H54 (cell line): ENCODE measurements at regions not wholly inside any gene's neighbourhood (a gene's known extent, or its start where the extent isn't known, plus 50 kb on each side); places are given as distances from the start of the nearest gene placed in this dataset.
"Not testable (repeated sequence)": the region's sequence is repeated elsewhere in the genome, so short reads cannot be mapped to it uniquely, and the experiment has no call there.

Experiments used
- DNase-seq: peaks from one replicate; pipeline ENCODE4 v3.0.0; 2011; ENCODE audit warnings: low spot score, mixed read lengths; ENCODE audit not compliant: insufficient read length
- FAIRE-seq: peaks from 3 replicates; lab custom pipeline; 2011; peaks lifted over from hg19 to GRCh38; lab: Jason Lieb, UNC
- POLR2A ChIP-seq: IDR thresholded peaks from 2 replicates; pipeline ENCODE4 v1.6.1; 2011; ENCODE audit warnings: low read depth, mild to moderate bottlenecking, low read length

DNA sequence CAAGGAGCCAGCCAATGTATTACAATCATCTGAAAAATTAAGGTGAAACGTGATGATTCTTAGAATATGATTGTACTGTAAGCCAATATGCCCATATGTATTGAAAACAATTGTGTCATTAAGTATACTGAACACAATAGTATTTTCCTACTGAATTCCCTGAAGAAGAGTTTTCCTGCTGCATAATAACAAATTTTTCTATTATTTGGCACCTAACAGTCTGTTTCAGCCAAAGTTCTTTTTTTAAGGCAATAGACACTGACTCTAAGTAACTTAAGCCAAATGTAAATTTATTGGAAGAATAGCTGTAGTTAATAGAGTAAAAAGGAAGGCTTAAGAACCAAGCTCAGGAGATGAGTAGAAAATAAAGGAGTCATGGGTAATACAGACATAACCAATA lies 220.6 kb downstream of the PPP4R3C start:
- TF ChIP-seq POLR2A: no peak
- DNase-seq (no peak), FAIRE-seq (no peak)

DNA sequence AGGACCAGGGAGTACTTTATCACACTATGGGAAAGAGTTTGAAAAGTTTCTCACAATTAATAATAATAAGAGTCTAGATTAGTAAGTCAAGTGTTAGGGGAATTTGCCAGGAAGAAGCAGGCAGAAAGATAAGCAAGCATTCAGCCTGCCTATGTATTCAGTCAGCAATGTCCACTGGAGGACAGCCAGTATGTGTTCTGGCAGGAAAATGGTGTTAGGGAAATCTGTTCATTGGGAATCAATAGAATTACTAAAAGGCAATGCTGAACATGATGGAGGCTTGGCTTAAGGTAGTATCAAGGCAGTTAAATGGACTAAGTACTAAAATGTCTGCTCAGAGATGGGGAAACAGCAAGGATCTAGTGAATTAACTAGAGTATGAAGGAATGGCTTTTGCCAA lies 221.2 kb downstream of the PPP4R3C start:
- TF ChIP-seq POLR2A: no peak
- FAIRE-seq (no peak), DNase-seq (no peak)

DNA sequence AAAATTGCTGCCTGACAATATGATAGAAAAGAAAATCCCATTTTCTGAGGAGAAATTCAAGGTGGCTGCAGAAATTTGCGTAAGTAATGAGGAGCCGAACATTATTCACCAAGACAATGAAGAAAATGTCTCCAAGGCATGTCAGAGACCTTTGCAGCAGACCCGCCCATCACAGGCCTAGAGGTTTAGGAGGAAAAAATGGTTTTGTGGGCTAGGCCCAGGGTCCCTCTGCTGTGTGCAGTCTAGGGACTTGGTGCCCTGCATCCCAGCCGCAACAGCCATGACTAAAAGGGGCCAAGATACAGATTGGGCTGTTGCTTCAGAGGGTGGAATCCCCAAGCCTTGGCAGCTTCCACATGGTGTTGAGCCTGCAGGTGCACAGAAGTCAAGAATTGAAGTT lies 223.1 kb downstream of the PPP4R3C start:
- not testable (repeated sequence) for FAIRE-seq

DNA sequence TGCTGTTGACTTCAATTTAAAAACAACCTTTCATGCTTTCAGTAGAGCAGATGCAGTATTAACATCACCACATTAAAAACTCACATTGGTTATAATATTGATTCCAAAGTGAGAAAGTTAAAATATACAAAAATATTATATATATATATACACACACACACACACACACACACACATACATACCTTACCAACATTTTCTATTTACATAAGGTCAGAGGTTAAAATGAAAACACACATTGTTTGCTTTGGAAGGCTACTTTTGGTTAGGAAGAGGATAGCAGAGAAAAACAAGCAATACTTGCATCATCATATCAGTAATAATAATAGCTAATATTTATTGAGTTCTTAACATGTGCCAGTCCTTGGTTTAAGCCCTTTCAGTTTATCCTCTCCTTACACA lies 226.5 kb downstream of the PPP4R3C start:
- no peak for DNase-seq
- FAIRE-seq: no peak
- no peak for TF ChIP-seq POLR2A

More for the DNA sequence above, 223.1 kb downstream of the PPP4R3C start:
- DNase-seq: not testable (repeated sequence)

DNA sequence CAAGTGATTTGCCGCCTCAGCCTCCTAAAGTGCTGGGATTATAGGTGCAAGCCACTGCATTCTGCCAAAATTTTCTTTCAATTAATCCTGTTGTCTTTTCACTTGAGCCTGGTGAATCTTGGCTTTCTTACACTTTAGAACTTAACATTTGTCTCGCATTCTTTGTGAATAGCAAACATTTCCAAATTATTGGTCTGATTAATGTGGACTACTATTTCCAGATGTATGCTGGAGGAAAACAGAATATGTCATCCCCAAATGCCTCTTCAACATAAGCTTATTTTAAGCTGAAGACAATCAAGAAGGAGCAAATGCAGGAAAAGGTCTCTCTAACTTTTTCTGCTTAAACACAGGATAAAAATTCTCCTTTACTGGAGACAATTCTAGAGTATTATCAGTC lies 233.4 kb downstream of the PPP4R3C start:
- no peak for TF ChIP-seq POLR2A
- DNase-seq (no peak), FAIRE-seq (no peak)

- no peak for TF ChIP-seq POLR2A
- DNase-seq: no peak
- no peak for FAIRE-seq
Observed at GRCh38 chrX:27222661-27223060, 240.5 kb downstream of the PPP4R3C start.

- FAIRE-seq: no peak
- DNase-seq: no peak
- no peak for TF ChIP-seq POLR2A
Observed at GRCh38 chrX:27186671-27187070, 276.5 kb downstream of the PPP4R3C start.

DNA sequence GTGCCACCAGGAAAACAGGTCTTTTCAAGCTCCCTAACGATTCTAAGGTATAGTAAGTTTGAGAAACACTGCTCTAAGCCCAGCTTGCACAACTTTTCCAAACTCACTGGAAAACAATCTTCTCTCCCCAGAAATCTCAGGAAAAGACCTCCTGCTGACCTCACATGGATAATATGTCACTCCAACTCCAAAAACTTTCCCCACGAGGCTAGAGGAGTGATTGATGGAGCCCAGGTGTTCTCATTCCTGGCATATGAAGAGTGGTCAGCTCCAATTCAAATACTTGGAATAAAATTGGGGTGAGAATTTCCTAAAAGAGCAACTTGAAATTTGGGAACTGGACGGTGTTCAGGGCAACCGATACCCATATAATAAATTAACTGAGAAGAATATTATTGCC lies 299.9 kb downstream of the PPP4R3C start:
- no peak for FAIRE-seq
- TF ChIP-seq POLR2A: no peak
- no peak for DNase-seq

GRCh38 chrX:27162496-27162895 lies 300.6 kb downstream of the PPP4R3C start:
- no peak for FAIRE-seq
- DNase-seq: no peak
- TF ChIP-seq POLR2A: no peak

DNA sequence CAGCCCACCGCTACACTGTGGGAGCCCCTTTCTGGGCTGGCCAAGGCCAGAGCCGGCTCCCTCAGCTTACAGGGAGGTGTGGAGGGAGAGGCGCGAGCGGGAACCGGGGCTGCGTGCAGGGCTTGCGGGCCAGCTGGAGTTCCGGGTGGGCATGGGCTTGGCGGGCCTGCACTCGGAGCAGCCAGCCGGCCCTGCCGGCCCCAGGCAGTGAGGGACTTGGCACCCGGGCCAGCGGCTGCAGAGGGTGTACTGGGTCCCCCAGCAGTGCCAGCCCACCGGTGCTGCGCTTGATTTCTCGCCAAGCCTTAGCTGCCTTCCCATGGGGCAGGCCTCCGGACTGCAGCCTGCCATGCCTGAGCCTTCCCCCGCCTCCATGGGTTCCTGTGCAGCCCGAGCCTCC lies 306.2 kb downstream of the PPP4R3C start:
- FAIRE-seq, DNase-seq: not testable (repeated sequence)

DNA sequence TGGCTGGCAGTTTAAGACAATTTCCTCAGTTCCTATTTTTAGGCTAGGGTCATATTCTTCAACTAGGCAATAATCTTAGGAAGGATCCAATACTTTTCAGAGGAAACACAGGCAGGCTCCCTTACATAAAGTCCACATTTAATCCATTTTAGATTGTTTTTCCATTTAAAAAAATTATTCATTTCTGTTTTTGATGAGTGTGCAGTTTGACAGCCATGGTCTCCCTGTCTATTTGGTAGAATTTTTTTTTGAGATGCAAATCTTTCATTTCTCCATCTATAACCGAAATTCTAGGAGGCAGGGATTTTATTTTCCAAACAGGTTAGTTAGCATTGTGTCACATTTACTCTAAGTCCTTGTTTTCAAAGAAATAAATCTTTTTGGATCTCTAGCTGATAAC lies 326.8 kb downstream of the PPP4R3C start:
- TF ChIP-seq POLR2A: no peak
- FAIRE-seq (no peak), DNase-seq (no peak)

DNA sequence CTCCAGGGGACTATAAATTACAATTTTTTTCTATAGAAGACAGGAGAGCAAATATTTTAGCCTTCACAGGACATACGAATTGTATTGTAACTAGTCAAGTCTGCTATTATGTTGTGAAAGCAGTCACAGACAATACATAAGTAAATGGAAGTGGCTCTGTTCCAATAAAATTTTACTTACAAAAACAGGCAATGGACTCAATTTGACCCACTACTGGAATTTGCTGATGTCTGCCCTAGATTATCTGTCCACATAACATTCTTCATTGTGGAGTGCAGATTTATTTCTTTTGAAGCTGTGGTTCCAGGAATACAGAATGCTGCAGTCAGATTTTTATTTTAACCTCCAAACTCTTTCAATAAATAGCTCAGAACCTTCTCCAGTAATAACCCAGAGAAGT lies 330.3 kb downstream of the PPP4R3C start:
- FAIRE-seq: no peak
- TF ChIP-seq POLR2A: no peak
- DNase-seq: no peak

DNA sequence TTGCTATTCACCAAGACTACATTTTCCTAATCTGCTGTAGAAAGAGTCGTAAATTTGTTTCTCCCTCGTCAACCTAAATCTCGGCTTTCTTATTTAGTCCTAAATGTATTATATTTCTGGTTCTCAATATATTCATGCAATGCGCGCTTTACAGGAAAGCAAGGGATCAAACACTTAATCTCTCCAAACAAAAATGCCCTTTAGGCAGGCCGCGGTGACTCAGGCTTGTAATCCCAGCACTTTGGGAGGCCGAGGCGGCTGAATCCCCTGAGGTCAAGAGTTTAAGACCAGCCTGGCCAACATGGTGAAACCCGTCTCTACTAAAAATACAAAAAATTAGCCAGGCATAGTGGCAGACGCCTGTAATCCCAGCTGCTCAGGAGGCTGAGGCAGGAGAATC lies 376.0 kb downstream of the PPP4R3C start:
- not testable (repeated sequence) for FAIRE-seq, DNase-seq

DNA sequence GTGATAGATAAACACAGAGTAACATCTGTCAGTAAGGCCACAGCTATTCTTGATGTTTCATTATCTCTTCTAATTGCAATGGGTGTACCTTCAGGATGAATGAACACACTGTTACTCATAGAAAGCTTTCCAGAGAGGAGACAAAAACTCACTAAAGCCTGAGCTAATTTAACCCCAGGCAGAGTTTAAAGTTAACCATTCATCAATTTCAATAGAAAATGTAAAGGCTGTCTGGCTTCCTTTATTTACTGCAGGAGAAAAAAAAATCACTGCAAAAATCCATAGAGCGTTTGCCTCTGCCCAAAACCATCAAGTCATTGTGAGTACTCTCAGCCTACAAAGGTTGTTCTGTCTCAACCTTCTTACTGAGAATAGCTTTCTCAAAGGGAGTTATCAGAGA lies 376.9 kb downstream of the PPP4R3C start:
- FAIRE-seq (no peak), DNase-seq (no peak)
- TF ChIP-seq POLR2A: no peak

DNA sequence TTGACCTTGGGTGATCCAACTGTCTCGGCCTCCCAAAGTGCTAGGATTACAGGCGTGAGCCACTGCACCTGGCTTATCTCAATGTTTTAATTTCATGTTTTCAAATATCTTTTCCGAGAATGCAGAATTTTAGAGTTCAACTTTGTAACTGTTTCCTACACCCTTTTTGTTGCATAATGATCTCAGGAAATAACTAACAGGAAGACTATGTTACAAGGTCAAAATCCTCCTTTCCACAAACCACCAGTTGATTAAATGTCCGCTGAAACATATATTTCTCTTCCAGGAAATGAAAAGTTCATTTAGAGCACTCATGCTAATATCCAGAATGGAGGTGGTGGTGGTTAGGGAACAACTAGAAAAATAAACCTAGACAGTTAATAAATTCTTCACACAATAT lies 377.8 kb downstream of the PPP4R3C start:
- FAIRE-seq: no peak
- no peak for TF ChIP-seq POLR2A
- no peak for DNase-seq

DNA sequence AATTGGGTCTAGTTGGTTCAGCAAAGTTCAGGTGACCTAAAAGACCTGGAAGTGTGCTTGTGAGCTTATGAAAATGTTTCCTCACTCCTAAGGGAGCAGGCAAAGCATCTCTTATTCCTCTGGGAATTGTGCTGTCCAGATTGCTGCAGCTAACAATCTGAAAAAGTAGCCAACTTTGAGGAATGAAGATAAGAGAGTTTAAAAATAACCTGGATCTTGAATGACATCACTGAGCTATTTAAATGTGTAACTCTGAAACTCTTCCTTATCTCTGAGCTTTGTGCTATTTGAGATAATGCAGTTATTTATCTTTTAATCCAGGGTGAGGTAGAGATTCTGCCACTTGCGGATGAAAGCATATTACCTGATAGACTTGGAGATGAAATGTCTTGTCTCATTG lies 384.8 kb downstream of the PPP4R3C start:
- TF ChIP-seq POLR2A: no peak
- DNase-seq (no peak), FAIRE-seq (no peak)

DNA sequence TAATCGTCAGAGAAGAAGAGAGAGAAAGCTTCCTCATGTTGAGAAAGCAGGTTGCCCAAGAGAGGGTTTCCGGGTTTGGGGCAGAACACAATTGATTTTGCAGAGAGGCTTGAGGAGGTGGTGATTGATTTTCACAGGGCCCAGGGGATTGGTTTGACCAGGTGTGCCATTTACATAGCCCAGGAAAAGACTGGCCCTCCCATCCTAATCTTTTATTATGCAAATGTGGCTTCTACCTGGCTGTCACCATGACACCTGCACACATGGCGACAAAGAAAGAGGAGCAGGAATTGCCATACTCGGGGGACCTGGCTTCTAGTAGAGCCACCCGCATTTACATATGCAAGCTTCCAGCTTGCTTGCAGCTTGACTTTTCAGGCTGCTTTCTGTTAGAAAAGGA lies 405.3 kb downstream of the PPP4R3C start:
- no peak for FAIRE-seq
- DNase-seq: no peak

More for the DNA sequence above, 405.3 kb downstream of the PPP4R3C start:
- TF ChIP-seq POLR2A: no peak
